NB4 (cell line): ENCODE measurements at regions not wholly inside any gene's neighbourhood (a gene's known extent, or its start where the extent isn't known, plus 50 kb on each side); places are given as distances from the start of the nearest gene placed in this dataset.

Experiments used
- DNase-seq: peaks from one replicate; pipeline ENCODE4 v3.0.0; 2010; ENCODE audit warnings: low read depth
- H3K4me3 ChIP-seq: one replicate; pipeline ENCODE4 v1.5.1; 2011; ENCODE audit warnings: mild to moderate bottlenecking, low read depth, low read length, moderate library complexity
- CTCF ChIP-seq: IDR thresholded peaks from one replicate; pipeline ENCODE4 v1.5.1; 2012; ENCODE audit warnings: low read depth, low read length
- MAX ChIP-seq: IDR thresholded peaks from 2 replicates; pipeline ENCODE4 v1.6.1; 2011; ENCODE audit warnings: low read depth, low read length
- MYC ChIP-seq: IDR thresholded peaks from 2 replicates; pipeline ENCODE4 v1.6.1; 2011; ENCODE audit warnings: low read depth, low read length
- POLR2A ChIP-seq: IDR thresholded peaks from 2 replicates; pipeline ENCODE4 v1.6.1; 2011; ENCODE audit warnings: mild to moderate bottlenecking; ENCODE audit not compliant: insufficient read length; ENCODE audit errors: extremely low read depth

- TF ChIP-seq POLR2A (no peak), MYC (no peak), CTCF (no peak), MAX (no peak)
Measured at GRCh38 chr7:155979994-155980393, 167.7 kb upstream of the SHH start.

GRCh38 chr7:155979566-155979965 is 167.3 kb upstream of the SHH start:
- H3K4me3 ChIP-seq: no peak overlapping the region
- TF ChIP-seq MAX (no peak), POLR2A (no peak), MYC (no peak), CTCF (no peak)
- DNase-seq: no peak

More at GRCh38 chr7:155979994-155980393, 167.7 kb upstream of the SHH start:
- DNase-seq: no peak
- H3K4me3 ChIP-seq: no peak overlapping the region

GRCh38 chr7:155975490-155975889 is 163.2 kb upstream of the SHH start:
- TF ChIP-seq POLR2A: no peak
- TF ChIP-seq MAX: no peak
- no peak for TF ChIP-seq CTCF
- TF ChIP-seq MYC: no peak
- no peak for DNase-seq
- H3K4me3 ChIP-seq: no peak overlapping the region

- TF ChIP-seq MAX: no peak
- no peak for TF ChIP-seq CTCF
- TF ChIP-seq MYC: no peak
- TF ChIP-seq POLR2A: no peak
- no peak for DNase-seq
- H3K4me3 ChIP-seq: no peak overlapping the region
Measured at GRCh38 chr7:155974186-155974897, 162.1 kb upstream of the SHH start.

- DNase-seq: no peak
- H3K4me3 ChIP-seq: no peak overlapping the region
- no peak for TF ChIP-seq MAX
- TF ChIP-seq POLR2A: no peak
- TF ChIP-seq MYC: no peak
- no peak for TF ChIP-seq CTCF
Measured at GRCh38 chr7:155973451-155973997, 161.3 kb upstream of the SHH start.
